ENCODE measurements at regions not wholly inside any gene's neighbourhood (a gene's known extent, or its start where the extent isn't known, plus 50 kb on each side); places are given as distances from the start of the nearest gene placed in this dataset.

DNA sequence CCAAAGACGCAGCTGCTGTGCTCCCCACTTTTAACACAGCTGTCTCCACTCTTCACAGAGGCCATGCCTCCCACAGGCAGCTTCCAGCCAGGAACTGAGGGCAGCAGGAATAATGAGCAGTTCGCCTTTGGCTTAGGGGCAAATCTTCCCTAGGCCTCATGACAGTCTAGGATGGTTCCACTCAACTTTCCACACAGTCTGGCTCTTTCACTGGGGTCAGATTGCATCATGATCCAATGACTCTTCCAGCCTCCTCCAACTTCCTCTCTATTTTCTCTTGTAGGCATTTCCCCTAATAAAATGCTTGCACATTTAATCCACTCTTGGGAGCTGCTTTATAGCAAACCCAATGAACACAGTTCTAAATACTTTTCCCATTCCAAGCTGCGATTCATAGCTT is 271.6 kb upstream of the ATP2B1 start:
- ATAC-seq = no peak

DNA sequence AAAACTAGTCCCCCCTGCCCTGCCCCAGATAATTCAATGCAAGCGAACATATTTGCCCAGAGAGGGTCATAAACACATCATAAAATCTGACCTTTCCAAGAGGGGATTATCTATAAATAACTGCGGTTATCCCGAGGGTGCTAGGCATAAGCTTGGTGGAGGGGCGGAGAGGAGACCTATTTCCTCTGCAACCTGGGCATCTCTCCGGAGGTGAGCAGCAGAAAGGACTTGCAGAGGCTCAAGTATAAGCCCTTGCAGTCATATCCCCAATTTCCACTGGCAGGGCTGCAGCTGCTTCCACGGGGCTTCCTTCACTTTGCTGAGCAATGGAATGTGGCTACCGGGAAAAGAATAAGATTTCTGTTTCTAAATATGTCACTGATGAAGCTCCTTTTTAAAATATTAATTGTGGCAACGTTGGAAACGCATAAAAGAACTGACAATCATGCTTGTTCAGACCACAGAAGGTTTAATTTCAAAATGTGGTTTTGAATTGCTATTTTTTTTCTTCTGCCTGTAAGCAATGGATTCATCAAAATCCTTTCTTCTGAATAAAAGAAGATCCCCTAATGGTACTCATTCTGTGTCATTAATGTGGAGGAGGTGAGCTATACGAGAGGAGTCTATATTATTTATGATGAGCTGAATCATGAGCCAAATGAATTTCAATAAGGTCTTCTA is 268.9 kb upstream of the ATP2B1 start:
- no peak for ATAC-seq

DNA sequence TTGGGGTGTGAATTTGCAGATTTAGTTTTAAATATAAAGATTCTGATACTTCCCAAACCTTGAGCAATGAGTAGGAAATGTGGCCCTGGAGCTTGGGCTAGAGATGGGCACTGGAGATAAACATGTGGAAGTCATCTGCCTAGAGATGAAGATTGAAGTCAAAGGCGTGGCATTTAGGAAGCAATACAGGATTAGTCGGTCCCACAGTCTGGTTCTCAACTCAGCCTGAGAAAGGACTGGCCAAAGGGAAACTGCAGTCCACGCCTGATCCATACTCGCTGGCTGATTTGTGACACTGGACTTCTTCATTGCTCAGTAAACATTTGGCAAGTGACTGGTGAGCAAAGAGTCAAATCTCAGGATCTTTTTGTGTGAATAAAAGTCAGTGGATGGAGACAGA is 268.2 kb upstream of the ATP2B1 start:
- ATAC-seq = no peak

DNA sequence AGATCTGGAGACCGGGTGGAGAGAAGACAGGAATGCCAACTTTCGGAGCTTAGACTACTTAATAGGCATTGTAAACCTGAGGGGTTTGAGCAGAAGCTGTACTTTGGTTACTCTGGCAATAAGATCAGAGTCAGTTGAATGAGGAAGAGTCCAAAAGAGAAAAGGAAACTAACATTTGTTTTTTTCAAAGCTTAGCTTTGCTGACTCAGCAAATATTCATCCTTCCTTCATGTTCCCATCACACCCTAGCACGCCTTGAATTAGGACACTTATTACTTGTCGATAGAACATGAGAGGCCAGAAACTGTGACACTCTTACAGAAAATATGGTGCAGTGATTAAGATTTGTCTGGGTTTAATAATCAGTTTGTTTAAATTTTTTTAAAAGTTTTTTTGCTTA is 266.9 kb upstream of the ATP2B1 start:
- no peak for ATAC-seq

DNA sequence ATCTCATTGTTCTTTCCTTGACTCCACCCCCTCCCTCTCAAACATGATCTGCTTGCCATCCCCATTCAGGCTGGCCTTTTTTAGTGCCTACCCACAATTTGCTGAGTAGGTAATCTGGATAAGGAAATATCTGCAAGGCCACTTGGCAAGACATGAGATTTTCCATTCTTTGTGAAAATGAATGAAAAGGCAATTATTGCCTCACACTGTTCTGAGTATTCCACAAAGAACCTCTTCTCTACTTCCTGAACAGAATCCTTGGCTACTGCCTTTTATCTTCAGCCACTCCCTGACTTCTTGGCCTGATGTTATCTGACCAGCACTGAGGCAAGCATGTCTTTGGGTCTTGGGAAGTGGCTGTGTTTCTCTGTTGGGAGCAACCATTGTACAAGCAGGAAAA is 263.2 kb upstream of the ATP2B1 start:
- ATAC-seq = peak; percentile 42

DNA sequence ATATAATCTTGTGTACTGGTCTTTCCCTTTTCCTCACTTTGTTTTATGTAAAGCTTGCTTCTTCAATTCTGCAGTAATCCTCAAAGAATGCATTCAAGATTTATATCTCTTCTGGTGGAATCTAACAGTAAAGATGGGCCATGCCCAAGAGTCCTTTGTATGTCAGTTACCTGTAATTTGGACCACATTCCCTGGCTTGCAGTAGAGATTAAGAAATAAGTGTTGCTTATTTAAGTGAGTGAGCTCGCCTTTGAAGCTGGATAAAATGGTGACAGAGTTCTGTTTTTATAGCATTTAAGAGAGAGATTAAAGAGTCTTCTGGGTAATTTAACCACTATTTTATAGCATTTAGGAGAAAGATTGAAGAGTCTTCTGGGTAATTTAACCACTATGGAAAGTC is 262.1 kb upstream of the ATP2B1 start:
- no peak for ATAC-seq

DNA sequence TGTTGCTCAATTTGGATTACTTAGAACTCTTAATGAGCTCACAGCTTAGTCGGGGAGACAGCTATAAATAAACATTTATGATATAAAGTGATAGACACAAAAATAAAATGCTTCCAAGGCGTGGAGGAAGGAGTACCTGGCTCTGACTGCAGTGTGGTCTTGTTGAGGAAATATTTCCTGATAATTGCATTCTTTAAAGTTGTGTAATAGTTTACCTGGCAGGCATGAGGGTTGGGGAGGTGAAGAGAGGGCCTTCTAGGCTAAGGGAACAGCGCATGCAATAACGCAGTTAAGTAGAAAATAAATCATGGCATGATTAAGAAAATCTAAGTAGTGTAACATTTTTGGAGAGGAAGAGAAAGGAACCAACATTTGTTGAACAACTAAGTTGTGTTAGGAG is 260.5 kb upstream of the ATP2B1 start:
- ATAC-seq = no peak

DNA sequence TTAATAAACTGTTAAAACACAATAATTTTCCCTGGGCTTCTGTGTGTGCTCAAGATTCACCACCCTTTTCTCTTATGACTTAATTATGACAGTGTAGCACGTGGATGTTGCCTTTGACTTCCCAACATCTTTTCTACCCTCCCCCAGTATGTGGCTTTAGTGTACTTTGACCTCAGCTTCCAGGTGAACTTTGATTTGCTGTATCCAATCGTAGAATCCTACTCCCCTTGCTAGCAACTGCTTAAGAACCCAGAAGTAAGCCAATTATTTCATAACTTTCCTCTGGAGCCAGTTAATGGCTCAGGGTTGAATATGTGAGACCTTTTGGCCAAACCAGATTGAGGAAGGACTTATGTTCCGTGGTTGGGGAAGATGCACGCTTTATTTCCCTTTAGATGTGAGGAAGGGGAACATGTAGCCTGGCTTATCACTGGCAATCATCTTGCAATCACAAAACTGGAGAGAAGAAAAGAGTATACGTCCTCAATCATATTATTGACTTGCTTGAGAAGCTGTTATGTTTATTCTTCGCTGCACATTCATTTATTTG is 259.6 kb upstream of the ATP2B1 start:
- ATAC-seq = no peak

DNA sequence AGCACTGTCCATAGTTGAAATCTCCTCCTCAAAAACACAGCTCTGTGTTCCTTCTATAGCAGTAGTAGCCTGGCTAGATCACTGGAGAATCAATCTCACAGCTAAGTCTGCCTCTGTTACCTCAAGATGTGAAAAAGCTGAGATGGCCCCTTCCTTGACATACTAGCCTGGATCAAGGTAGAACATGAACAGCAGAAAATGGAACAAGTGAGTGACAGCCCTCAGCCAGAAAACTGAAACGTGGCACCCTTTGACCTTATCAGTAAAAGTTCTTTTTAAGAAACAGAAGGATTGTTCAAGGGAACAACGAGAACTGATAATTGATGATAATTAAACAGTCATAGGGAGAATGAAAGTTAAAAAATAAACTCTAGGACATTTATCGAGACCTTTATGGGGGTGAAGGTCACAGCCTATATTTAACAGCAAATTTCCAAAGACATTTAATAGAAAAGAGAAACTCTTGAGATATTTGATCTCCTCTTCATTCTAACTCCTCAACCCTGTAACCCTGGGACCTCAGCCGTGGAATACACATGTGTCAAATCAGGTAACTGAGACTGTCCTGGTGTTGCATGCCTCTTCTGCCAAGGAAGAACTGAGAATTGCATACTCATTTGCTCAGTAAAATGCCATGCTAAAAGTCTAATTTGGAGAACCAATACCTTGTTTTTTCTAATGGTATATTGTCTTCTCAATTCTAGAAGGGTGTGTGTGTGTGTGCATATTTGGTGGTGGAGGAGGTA is 258.0 kb upstream of the ATP2B1 start:
- ATAC-seq = no peak

DNA sequence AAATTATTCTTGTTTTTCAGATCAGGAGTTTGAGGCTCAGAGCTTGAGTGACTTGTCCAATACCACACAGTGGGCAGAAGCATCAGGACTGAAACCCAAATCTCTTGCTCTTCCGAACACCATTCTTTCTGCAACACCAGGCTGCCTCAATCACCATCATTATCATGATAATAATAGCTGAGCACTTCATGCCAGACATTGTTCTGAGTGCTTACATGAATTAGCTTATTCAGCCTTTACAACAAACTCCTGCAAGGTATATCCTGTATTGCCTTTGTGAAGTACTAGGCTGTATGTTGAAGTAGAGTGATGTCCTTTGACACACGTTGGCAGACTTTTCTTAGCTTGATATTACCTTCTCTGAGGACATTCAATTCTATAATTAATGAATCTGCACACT is 257.4 kb upstream of the ATP2B1 start:
- ATAC-seq = no peak

DNA sequence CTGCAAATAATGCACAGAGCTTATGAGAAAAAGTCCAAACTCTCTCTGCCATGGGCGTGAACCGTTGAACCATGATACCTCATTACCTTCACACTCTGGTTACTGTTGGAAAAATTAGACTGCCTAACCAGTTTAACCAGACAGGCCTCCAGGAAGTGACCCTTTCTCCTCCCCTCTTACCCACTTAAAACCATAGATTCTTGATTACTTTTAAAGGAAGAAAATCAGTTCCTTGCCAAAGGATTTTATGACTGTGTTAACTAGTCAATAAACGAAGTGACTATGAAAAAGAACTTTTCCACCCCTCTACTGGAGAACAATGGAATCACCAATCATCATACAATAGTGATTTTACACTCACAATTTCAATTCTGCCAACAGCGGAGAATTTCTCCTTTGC is 254.0 kb upstream of the ATP2B1 start:
- ATAC-seq = peak; percentile 69

DNA sequence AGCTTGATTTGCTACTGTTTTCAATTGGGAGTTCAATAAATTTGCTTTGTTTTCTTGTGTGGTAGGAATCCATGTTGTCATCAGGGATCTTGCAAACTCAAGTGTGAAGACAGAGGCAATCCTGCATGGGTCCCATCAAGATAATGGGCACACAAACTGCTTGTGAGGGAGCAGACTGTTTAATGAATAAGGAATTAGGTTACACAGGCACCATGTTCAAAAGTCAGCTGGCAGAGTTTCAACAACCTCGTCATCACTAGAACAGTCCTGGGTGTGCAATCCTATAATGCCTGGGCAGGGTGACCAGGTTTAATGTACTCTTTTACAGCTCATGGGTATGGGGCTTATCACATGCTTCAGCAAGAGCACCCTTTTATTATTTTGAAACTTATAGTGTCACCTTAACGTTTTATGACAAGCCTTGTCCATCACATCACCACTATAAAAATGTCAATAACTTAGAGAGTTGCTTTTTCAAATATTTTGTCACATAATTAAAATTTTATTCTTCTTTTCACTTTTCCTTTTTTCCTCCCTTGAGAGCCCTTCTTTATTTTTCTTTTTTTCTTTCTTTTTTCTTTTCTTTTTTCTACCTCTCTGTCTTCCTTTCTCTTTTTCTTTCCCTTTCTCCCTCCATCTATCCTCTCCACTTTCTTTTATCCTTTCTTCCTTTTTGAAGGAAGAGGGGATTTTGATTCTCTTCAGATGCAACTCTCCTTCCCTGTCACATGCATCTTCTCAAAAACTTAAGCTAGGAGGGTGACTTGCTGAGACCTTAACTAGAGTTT is 252.2 kb upstream of the ATP2B1 start:
- peak; percentile 85 for ATAC-seq

DNA sequence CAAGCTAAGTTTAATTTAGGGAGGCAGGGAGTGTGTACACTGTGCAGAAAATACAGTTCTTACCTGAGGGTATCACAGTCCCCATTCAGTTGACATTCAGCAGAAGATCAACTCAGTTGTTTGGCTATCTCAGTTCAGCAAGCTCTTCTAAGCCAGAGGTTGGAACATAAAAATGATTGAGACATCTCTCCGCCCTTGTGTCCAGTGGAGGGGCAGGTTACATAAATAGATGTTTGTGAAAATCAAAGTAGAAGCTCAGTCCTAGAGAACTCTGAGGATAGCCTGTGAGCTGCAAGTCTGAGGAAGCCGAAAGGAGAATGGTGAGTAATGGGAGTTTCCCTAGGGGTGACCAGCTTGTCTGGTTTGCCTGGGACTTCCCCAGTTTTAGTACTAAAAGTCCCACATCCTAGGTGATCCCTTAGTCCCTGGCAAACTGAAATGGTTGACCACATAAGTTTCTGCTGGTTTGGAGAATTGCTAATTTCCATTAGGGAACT is 251.4 kb upstream of the ATP2B1 start:
- peak; percentile 92 for ATAC-seq

DNA sequence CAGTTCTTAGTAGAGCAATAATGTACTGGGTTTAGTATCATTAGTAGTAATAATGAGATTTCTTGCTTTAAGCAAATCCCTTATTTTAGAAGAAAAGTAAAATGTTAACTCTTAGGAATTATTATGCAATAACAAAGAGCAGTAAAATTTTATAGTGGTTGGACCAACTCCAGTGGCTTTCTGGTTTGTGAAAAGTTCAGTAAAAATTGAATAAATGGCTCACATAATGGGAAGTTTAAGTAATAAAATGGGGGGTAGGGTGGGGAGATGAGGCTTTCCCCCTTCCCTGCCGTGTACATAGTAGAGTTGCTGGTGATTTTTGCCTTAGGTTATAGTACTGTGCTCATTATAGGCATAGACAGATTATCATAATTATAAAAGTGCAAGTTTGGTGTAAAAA is 250.5 kb upstream of the ATP2B1 start:
- no peak for ATAC-seq

DNA sequence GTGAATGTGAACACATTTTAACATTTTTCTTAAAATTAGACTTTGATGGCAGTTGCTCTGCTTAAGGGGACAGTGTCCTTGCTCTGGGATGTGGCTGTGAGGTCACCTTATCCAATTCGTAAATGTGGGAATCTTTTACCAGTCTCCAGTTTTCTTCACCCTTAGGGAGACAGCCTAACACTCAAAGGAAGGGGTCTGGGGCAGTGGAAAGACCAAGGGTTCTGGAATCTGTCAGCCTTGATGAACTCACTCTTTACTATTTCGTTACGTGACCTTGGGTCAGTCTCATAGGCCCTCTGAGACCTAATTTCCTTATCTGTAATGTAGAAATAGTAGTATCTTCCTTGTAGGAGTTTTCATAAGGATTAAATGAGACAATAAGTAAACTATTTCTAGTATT is 245.6 kb upstream of the ATP2B1 start:
- ATAC-seq = no peak

DNA sequence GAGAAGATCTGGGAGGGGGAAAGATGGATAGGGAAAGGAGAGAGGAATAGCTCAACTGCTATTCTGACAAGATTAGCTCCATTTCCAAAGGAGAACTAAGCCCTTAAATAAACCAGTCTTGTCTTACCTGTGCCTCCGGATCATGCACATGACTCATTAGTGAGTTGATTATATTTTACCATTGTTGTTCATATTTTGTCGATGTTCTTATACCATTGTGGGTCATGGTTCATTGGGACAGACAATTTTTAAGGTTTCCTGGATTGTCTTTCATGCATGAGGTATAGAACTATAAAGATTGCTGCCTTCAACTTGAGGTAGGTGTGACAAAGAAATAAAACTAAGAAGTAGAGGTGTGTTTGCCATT is 243.0 kb upstream of the ATP2B1 start:
- ATAC-seq = peak; percentile 94

DNA sequence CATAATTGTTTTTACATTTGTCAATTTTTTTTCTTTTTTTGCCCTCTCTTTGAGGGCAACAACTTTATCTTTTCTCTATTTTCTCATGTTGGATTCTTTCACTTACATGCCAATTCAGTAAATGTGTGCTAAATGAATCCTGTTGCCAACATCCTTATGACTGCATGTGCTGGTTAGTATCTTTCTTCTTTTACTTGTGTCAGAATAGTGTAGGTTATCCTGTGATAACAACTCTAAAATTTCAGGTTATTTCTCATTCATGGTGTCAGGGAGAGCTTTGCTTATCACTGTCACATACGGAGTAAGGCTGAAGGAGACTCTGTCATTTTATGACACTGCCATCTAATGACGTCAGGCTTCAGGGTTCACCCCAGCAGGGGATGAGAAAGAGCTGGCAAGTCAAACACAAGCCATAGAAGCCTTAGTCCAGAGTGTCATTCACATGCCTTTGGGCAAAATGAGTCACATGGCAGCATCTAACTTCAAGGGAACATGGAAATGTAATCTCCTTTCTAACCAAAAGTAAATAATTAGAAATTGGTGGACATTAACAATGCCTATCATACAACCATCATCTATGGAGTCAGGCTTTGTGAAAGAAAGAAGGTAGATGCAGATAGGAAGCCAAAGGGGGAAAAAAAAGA is 242.5 kb upstream of the ATP2B1 start:
- ATAC-seq = peak; percentile 80

DNA sequence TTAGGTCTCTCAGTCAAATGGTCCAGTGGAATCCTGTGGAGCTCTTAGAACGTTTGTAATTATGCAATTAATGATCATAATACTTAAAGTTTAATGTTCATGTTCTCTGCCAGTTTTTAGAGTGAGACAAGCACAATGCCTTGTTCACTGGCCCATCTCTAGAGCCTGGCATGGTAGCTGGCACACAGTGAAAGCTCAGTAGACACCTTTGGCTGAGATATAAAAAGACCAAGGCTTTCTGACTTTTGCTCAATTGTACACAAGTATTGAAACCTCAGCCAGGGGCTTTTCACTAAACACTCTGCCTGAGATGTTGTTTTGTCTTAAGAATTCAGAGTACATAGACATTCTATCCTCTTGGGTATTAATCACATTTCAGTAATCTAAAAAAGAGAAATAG is 241.8 kb upstream of the ATP2B1 start:
- no peak for ATAC-seq

DNA sequence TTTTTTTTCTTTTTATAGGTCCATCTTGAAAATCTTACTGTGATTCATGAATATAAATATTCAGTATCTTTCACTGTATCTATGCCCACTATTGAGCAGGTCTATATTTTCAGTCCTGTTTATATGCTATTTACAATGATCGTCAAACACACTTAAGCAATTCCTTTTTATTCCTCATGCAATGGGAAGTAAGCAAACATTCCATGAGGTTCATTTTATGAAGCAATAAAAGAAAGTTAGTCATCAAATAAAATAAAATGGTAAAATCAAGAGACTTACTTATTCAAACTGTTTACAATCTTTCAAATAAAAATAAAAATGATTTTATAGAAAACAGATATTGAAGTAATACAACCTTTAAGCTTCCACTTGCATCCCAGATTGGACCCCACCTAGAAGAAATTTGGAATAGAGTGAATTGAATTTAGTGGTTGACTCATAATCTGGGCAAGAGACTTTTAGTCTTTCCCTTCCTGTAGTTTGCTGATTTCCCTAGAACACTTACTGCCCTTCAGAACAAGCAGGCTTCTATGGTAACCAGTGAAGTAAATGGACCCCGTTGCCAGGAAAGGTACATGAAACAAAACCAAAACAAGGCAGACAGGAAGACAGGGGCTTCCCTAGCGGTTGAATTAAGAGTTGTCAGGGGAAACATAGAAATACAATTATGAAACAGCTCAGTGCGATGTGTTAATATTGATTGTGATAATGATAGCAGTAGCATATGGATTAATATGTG is 241.0 kb upstream of the ATP2B1 start:
- peak; percentile 25 for ATAC-seq

DNA sequence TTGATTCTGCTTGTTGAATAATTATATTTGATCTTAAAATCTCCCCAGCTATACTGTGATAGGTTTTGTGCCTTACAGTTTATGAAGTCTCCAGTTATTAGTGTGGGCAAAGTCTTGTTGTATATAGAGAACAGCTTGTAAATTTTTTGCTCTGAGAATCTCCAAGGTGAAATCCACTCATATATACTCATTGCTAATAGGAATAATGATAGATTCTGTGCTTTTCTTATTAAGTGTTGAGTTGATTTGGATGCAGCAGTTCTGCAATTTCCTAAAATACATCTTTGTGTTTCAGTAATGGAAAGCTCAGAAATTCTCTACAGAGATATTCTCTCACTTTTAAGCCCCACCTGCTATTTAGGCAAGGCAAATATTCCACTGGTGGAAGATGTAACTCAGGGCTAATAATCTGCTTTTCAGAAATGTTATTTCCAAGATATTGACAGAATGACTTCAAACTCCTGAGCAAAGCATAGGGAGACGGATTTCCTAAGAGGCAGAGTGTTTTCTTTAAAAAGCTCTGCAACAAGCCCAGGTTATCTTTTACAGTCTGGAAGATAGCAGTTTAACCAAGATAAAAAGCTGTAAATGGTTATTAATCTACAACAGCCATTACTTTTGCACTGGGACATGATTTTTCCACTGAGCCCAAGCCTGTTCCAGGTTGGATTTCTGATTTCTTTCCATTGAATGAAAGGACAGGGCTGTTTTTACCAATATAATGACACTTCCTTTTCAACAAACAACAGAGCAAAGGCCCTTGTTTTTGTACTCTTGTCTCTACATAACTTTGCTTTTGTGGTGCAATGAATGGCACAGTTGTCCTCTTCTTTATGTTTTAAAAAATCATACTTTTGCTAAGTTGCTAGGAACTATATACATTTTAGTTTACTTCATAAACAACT is 239.9 kb upstream of the ATP2B1 start:
- ATAC-seq = no peak

Measured in esophagus mucosa (tissue), 1 donor.